ENCODE measurements at regions not wholly inside any gene's neighbourhood (a gene's known extent, or its start where the extent isn't known, plus 50 kb on each side); places are given as distances from the start of the nearest gene placed in this dataset.
"Not testable (repeated sequence)": the region's sequence is repeated elsewhere in the genome, so short reads cannot be mapped to it uniquely, and the experiment has no call there.

GRCh38 chr11:112343368-112344039 lies 82.8 kb upstream of the PLET1 start:
- no peak overlapping the region for H3K4me3 ChIP-seq (ENCODE audit: low read depth, low read length)
- DNase-seq (ENCODE audit: low read depth): peak; percentile 91
- TF ChIP-seq CTCF (IDR thresholded peaks at IDR 0.05; ENCODE audit: insufficient read depth, low read depth, low read length): no peak

- no peak for TF ChIP-seq CTCF (IDR thresholded peaks at IDR 0.05; ENCODE audit: insufficient read depth, low read depth, low read length)
- DNase-seq (ENCODE audit: low read depth): no peak
- H3K4me3 ChIP-seq (ENCODE audit: low read depth, low read length): no peak overlapping the region
Measured at GRCh38 chr11:112344040-112344413, 83.4 kb upstream of the PLET1 start.

- TF ChIP-seq CTCF (IDR thresholded peaks at IDR 0.05; ENCODE audit: insufficient read depth, low read depth, low read length): no peak
- peak; percentile 94 for DNase-seq (ENCODE audit: low read depth)
- no peak overlapping the region for H3K4me3 ChIP-seq (ENCODE audit: low read depth, low read length)
Measured at GRCh38 chr11:112345166-112345565, 84.5 kb upstream of the PLET1 start.

GRCh38 chr11:112345706-112346105 lies 85.0 kb upstream of the PLET1 start:
- no peak overlapping the region for H3K4me3 ChIP-seq (ENCODE audit: low read depth, low read length)
- DNase-seq (ENCODE audit: low read depth): peak; percentile 81

GRCh38 chr11:112346586-112346985 lies 85.9 kb upstream of the PLET1 start:
- TF ChIP-seq CTCF (IDR thresholded peaks at IDR 0.05; ENCODE audit: insufficient read depth, low read depth, low read length): no peak
- H3K4me3 ChIP-seq (ENCODE audit: low read depth, low read length): no peak overlapping the region
- DNase-seq (ENCODE audit: low read depth): no peak

More at GRCh38 chr11:112345706-112346105, 85.0 kb upstream of the PLET1 start:
- TF ChIP-seq CTCF (IDR thresholded peaks at IDR 0.05; ENCODE audit: insufficient read depth, low read depth, low read length): peak; percentile 62

GRCh38 chr11:112348480-112349029 lies 87.9 kb upstream of the PLET1 start:
- no peak for TF ChIP-seq CTCF (IDR thresholded peaks at IDR 0.05; ENCODE audit: insufficient read depth, low read depth, low read length)
- DNase-seq (ENCODE audit: low read depth): no peak
- no peak overlapping the region for H3K4me3 ChIP-seq (ENCODE audit: low read depth, low read length)

- not testable (repeated sequence) for DNase-seq (ENCODE audit: low read depth); H3K4me3 ChIP-seq (ENCODE audit: low read depth, low read length)
Measured at GRCh38 chr11:112351423-112351822, 90.8 kb upstream of the PLET1 start.
